Astrocyte (in vitro differentiated cells and primary cell): ENCODE measurements at regions not wholly inside any gene's neighbourhood (a gene's known extent, or its start where the extent isn't known, plus 50 kb on each side); places are given as distances from the start of the nearest gene placed in this dataset.

Experiments used
- EZH2 ChIP-seq: IDR thresholded peaks from 2 replicates; pipeline ENCODE4 v1.6.1; 2012; ENCODE audit warnings: mild to moderate bottlenecking, low read length, inconsistent platforms; ENCODE audit not compliant: insufficient read depth
- TF ChIP-seq, protein P1 (sequence below): IDR thresholded peaks from 2 replicates; pipeline ENCODE4 v1.5.1; 2011; ENCODE audit warnings: low read depth, mild to moderate bottlenecking, inconsistent platforms, low read length, moderate library complexity; ENCODE audit not compliant: insufficient read depth

DNA sequence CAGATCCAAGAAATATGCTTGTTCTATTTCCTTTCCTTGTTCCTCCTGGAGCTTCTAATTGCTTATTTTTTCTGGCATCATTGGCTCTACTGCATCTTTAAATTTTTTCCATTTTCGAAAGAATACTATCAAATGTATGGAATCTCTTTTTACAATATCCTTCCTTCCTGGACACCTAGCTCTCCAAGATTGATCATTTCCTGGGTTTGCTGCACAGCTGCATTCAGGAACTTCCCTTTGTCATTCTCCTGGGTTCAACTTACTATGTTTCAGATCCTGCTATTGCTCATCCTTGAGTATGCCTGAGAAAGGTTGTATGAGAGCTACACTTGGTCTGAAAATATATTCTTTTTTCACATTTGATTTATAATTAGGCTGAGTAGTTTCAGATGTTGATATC, 73.7 kb upstream of the ERCC6L2 start:
- TF ChIP-seq, protein P1, sequence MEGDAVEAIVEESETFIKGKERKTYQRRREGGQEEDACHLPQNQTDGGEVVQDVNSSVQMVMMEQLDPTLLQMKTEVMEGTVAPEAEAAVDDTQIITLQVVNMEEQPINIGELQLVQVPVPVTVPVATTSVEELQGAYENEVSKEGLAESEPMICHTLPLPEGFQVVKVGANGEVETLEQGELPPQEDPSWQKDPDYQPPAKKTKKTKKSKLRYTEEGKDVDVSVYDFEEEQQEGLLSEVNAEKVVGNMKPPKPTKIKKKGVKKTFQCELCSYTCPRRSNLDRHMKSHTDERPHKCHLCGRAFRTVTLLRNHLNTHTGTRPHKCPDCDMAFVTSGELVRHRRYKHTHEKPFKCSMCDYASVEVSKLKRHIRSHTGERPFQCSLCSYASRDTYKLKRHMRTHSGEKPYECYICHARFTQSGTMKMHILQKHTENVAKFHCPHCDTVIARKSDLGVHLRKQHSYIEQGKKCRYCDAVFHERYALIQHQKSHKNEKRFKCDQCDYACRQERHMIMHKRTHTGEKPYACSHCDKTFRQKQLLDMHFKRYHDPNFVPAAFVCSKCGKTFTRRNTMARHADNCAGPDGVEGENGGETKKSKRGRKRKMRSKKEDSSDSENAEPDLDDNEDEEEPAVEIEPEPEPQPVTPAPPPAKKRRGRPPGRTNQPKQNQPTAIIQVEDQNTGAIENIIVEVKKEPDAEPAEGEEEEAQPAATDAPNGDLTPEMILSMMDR, result no peak
- no peak for TF ChIP-seq EZH2
